PC-3 (cell line): ENCODE measurements at regions not wholly inside any gene's neighbourhood (a gene's known extent, or its start where the extent isn't known, plus 50 kb on each side); places are given as distances from the start of the nearest gene placed in this dataset.

Source experiments
- ATAC-seq: fragments of 200-7000 bp; cut with Tn5 transposase; 2 replicates; pipeline ENCODE4 v1.9.1; 2020; ENCODE audit warnings: mild to moderate bottlenecking, moderate library complexity
- BruUV-seq: library from RNA; stranded (reverse); fragments of 400-500 nt; replicated peaks from 2 replicates; lab custom pipeline; 2021; lab: Mats Ljungman, UMichigan
- CTCF ChIA-PET: fragments of 300-600 bp; sonication (Branson Sonifier 250); formaldehyde crosslinking; loops from one replicate; lab custom pipeline; 2022; ENCODE audit warnings: antibody characterized with exemption; lab: Charles Lee
- POLR2A ChIA-PET: fragments of 300-600 bp; sonication (Branson Sonifier 250); formaldehyde crosslinking; loops from one replicate; lab custom pipeline; 2022; ENCODE audit warnings: antibody characterized with exemption; ENCODE audit not compliant: unreplicated experiment; lab: Charles Lee
- DNase-seq: peaks from one replicate; pipeline ENCODE4 v3.0.0-alpha.2; 2015
- H2AFZ ChIP-seq: fragments of 300-600 bp; sonication (generic); 2 replicates; pipeline ENCODE4 v1.6.0; 2016; ENCODE audit warnings: antibody characterized with exemption, low read length
- H3F3A ChIP-seq: fragments of 300-600 bp; sonication (generic); one replicate; pipeline ENCODE4 v1.6.0; 2017; ENCODE audit warnings: antibody characterized with exemption, low read length, control low read depth, mild to moderate bottlenecking; ENCODE audit not compliant: unreplicated experiment
- H3K27ac ChIP-seq: fragments of 300-600 bp; sonication (generic); 2 replicates; pipeline ENCODE4 v1.5.1; 2016; ENCODE audit warnings: mild to moderate bottlenecking, low read length
- H3K27me3 ChIP-seq: fragments of 300-600 bp; sonication (generic); 2 replicates; pipeline ENCODE4 v1.6.1; 2016; ENCODE audit warnings: low read length, mixed read lengths
- H3K36me3 ChIP-seq: fragments of 300-600 bp; sonication (generic); 2 replicates; pipeline ENCODE4 v1.6.1; 2016; ENCODE audit warnings: low read depth, mixed run types, low read length, mixed read lengths
- H3K4me1 ChIP-seq: fragments of 300-600 bp; sonication (generic); 2 replicates; pipeline ENCODE4 v1.5.1; 2016; ENCODE audit warnings: low read length; ENCODE audit not compliant: insufficient read depth
- H3K4me2 ChIP-seq: fragments of 300-600 bp; sonication (generic); 2 replicates; pipeline ENCODE4 v1.6.0; 2016; ENCODE audit warnings: low read length
- H3K4me3 ChIP-seq: fragments of 300-600 bp; sonication (generic); 2 replicates; pipeline ENCODE4 v1.5.1; 2016; ENCODE audit warnings: mild to moderate bottlenecking, low read length, mixed read lengths
- H3K79me2 ChIP-seq: fragments of 300-600 bp; sonication (generic); 2 replicates; pipeline ENCODE4 v1.6.1; 2017; ENCODE audit warnings: low read length, mixed read lengths
- H3K9ac ChIP-seq: fragments of 300-600 bp; sonication (generic); 2 replicates; pipeline ENCODE4 v1.6.0; 2016; ENCODE audit warnings: mild to moderate bottlenecking, low read length
- H3K9me2 ChIP-seq: fragments of 300-600 bp; sonication (generic); replicated peaks from 2 replicates; pipeline ENCODE4 v1.6.1; 2016; ENCODE audit warnings: mixed run types, low read length, mixed read lengths
- H3K9me3 ChIP-seq: fragments of 300-600 bp; sonication (generic); 2 replicates; pipeline ENCODE4 v1.6.1; 2016; ENCODE audit warnings: low read length, mixed read lengths
- H4K20me1 ChIP-seq: fragments of 300-600 bp; sonication (generic); 2 replicates; pipeline ENCODE4 v1.6.1; 2016; ENCODE audit warnings: low read length, mixed read lengths
- EZH2 ChIP-seq: fragments of 300-600 bp; sonication (generic); IDR thresholded peaks from one replicate; pipeline ENCODE4 v1.6.1; 2017; ENCODE audit warnings: antibody characterized with exemption, mild to moderate bottlenecking, low read length; ENCODE audit not compliant: unreplicated experiment
- EZH2phosphoT487 ChIP-seq: fragments of 300-600 bp; sonication (generic); IDR thresholded peaks from 2 replicates; pipeline ENCODE4 v1.6.1; 2018; ENCODE audit warnings: mild to moderate bottlenecking, antibody characterized with exemption, low read length, borderline replicate concordance
- intact Hi-C: fragments of 100-400 bp; cut with micrococcal nuclease; formaldehyde crosslinking; loops from 2 replicates; pipeline ENCODE4 v1.9.0; 2023
- TF ChIP-seq, protein P1 (sequence below): fragments of 300-600 bp; sonication (generic); conservative IDR thresholded peaks from 2 replicates; pipeline ENCODE4 v1.5.1; 2017; ENCODE audit warnings: antibody characterized with exemption, low read depth, mild to moderate bottlenecking, low read length

DNA sequence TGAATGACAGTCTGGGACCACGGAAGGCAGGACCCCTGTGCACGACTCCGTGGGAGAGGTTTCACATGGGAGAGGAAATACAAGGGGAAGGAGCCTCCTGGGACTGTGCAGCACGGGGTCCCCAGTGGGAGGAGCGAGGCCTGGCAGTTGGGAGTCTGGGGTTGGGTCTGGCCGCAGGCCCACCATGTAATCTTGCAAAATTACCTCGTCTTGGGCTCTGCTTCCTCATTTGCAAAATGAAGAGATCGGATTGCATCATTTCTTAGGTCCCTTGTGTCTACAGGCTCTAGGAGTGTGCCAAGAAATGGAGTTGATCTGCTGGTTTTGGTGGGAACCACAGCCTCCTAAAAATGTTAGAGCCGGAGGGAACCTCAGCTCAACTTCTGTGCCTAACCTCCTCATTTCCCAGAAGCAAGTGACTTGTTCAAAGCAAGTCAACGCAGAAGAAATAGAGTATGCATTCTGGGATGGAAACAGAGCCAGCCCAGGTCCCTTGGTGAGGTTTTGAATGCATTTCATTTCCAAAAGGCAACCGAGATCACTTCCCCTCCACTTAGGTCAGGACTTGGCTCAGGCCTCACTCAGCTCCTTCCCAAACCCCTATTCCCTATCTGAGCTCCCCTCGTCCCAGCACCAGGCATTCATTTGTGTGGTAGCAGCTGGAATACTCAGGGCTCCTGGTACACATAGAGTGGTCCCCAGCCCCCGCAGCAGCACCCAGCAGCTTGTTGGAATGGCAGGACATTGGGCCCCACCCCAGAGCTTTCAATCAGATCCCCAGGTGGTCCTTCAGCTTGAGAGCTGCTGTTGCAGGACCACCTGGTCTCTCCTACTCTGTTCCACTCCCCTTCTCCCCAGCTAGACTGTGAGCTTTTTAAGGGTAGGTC, 267.7 kb downstream of the XXYLT1 start:
- no peak overlapping the region for H3K27ac ChIP-seq
- H3K9me3 ChIP-seq, result no peaks in the 10 kb centered on the region
- intact Hi-C loops, result loop anchor here (5.0 kb wide), 1 partner anchor 259 kb away; no protein-coding TSS in a partner anchor
- no peaks in the 10 kb centered on the region for H3K36me3 ChIP-seq
- no peaks in the 10 kb centered on the region for H3K79me2 ChIP-seq
- no TSS peak for BruUV-seq
- TF ChIP-seq EZH2phosphoT487, result no peak
- TF ChIP-seq, protein P1, sequence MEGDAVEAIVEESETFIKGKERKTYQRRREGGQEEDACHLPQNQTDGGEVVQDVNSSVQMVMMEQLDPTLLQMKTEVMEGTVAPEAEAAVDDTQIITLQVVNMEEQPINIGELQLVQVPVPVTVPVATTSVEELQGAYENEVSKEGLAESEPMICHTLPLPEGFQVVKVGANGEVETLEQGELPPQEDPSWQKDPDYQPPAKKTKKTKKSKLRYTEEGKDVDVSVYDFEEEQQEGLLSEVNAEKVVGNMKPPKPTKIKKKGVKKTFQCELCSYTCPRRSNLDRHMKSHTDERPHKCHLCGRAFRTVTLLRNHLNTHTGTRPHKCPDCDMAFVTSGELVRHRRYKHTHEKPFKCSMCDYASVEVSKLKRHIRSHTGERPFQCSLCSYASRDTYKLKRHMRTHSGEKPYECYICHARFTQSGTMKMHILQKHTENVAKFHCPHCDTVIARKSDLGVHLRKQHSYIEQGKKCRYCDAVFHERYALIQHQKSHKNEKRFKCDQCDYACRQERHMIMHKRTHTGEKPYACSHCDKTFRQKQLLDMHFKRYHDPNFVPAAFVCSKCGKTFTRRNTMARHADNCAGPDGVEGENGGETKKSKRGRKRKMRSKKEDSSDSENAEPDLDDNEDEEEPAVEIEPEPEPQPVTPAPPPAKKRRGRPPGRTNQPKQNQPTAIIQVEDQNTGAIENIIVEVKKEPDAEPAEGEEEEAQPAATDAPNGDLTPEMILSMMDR, result no peak
- no peak for TF ChIP-seq EZH2
- no peak overlapping the region for H3K9ac ChIP-seq
- ATAC-seq (no peak), DNase-seq (no peak)
- H3K27me3 ChIP-seq, result no peaks in the 10 kb centered on the region
- no peaks in the 10 kb centered on the region for H3K9me2 ChIP-seq
- ChIA-PET CTCF (no interaction called here), POLR2A (no interaction called here)
- H3K4me1 ChIP-seq, result peaks cover 11% of the 10 kb centered on the region; the same call in 1 of the 2 replicates
- no peak overlapping the region for H3K4me2 ChIP-seq
- H3F3A ChIP-seq, result no peaks in the 10 kb centered on the region
- no peak overlapping the region for H2AFZ ChIP-seq
- H4K20me1 ChIP-seq, result no peaks in the 10 kb centered on the region
- no peak overlapping the region for H3K4me3 ChIP-seq

DNA sequence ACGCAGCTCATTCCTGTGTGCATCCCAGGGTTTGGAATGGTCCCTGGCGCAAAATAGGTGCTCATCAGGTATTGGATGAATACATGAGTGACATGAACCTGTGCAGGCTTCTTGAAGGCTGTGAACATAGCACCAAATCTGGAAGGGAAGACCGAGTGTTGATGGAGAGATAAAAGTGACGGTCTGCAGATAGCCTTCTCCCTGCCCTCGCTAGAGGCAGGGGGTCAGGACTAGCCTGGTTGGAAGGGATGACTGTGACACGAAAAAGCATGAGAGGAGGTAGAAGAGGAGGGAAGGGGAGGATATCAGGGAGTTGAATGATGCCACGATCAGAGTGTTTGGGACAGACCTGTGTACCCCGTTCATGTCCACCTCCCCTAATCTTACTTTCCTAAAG, 267.1 kb downstream of the XXYLT1 start:
- no peaks in the 10 kb centered on the region for H3K79me2 ChIP-seq

More for the DNA sequence above, 267.1 kb downstream of the XXYLT1 start:
- Histone ChIP-seq H3K27me3 (no peaks in the 10 kb centered on the region), H4K20me1 (no peaks in the 10 kb centered on the region), H2AFZ (no peak overlapping the region), H3K9ac (no peak overlapping the region), H3K27ac (no peak overlapping the region), H3K9me3 (no peaks in the 10 kb centered on the region), H3K36me3 (no peaks in the 10 kb centered on the region), H3K9me2 (no peaks in the 10 kb centered on the region), H3F3A (no peaks in the 10 kb centered on the region), H3K4me2 (no peak overlapping the region), H3K4me3 (no peak overlapping the region), H3K4me1 (peaks cover 11% of the 10 kb centered on the region; the same call in 1 of the 2 replicates)
- DNase-seq (no peak), ATAC-seq (no peak)
- TF ChIP-seq EZH2 (no peak), EZH2phosphoT487 (no peak)
- TF ChIP-seq, protein P1, result no peak
- intact Hi-C loops, result loop anchor here (5.0 kb wide), 1 partner anchor 258 kb away; no protein-coding TSS in a partner anchor
- ChIA-PET POLR2A (no interaction called here), CTCF (no interaction called here)
- no TSS peak for BruUV-seq
